HEK293T (cell line): ENCODE measurements at regions not wholly inside any gene's neighbourhood (a gene's known extent, or its start where the extent isn't known, plus 50 kb on each side); places are given as distances from the start of the nearest gene placed in this dataset.

Experiments
- BHLHE40 ChIP-seq: fragments of 450-650 bp; IDR thresholded peaks from 2 replicates; pipeline ENCODE4 v1.6.1; 2016; ENCODE audit warnings: mild to moderate bottlenecking, moderate library complexity, borderline replicate concordance
- FOXA1 ChIP-seq: fragments of 450-650 bp; IDR thresholded peaks from 2 replicates; pipeline ENCODE4 v1.6.1; 2016; ENCODE audit warnings: mild to moderate bottlenecking
- FOXM1 ChIP-seq: fragments of 450-650 bp; IDR thresholded peaks from 2 replicates; pipeline ENCODE4 v1.6.1; 2017; ENCODE audit warnings: mild to moderate bottlenecking, borderline replicate concordance
- SP1 ChIP-seq: fragments of 450-650 bp; IDR thresholded peaks from 2 replicates; pipeline ENCODE4 v1.6.1; 2017
- TARDBP ChIP-seq: fragments of 450-650 bp; IDR thresholded peaks from 2 replicates; pipeline ENCODE4 v1.6.1; 2016

GRCh38 chr4:53890461-53890860 lies 173.9 kb downstream of the CHIC2 start:
- TF ChIP-seq TARDBP (no peak), FOXM1 (no peak), FOXA1 (no peak), BHLHE40 (no peak), SP1 (no peak)
